Heart left ventricle (tissue), 16 donors: ENCODE measurements at regions not wholly inside any gene's neighbourhood (a gene's known extent, or its start where the extent isn't known, plus 50 kb on each side); places are given as distances from the start of the nearest gene placed in this dataset.

Experiments used
- ATAC-seq, 4 donors: fragments of 200-7000 bp; cut with Tn5 transposase; one replicate each; pipeline ENCODE4 v1.9.1; 2020 to 2022; ENCODE audit warnings: moderate library complexity in 4 of 4, mild to moderate bottlenecking in 3 of 4, moderate number of reproducible peaks in 1 of 4
- DNase-seq, 5 donors: peaks; one replicate each; pipeline ENCODE4 v3.0.0-alpha.2; 2020
- H3K27ac ChIP-seq, 12 donors: fragments of 200-600 bp; sonication (generic) in 4 of 12; one replicate each; pipeline versions ENCODE4 v1.5.0 to v1.8.0; 2016 to 2022; ENCODE audit warnings: mild to moderate bottlenecking in 2 of 12
- H3K27me3 ChIP-seq, 9 donors: fragments of 200-600 bp; sonication (generic) in 2 of 9; one replicate each; pipeline versions ENCODE4 v1.5.1 to v1.8.0; 2016 to 2022; ENCODE audit warnings: mild to moderate bottlenecking in 3 of 9
- H3K36me3 ChIP-seq, 9 donors: fragments of 200-600 bp; sonication (generic) in 2 of 9; one replicate each; pipeline versions ENCODE4 v1.5.0 to v1.8.0; 2018 to 2022; ENCODE audit warnings: mild to moderate bottlenecking in 2 of 9
- H3K4me1 ChIP-seq, 12 donors: fragments of 200-600 bp; sonication (generic) in 4 of 12; one replicate each; pipeline versions ENCODE4 v1.5.0 to v1.8.0; 2016 to 2022; ENCODE audit warnings: mild to moderate bottlenecking in 3 of 12
- H3K4me3 ChIP-seq, 12 donors: fragments of 200-600 bp; sonication (generic) in 4 of 12; one replicate each; pipeline versions ENCODE4 v1.5.0 to v1.8.0; 2017 to 2022; ENCODE audit warnings: mild to moderate bottlenecking in 9 of 12, moderate library complexity in 4 of 12
- H3K9me3 ChIP-seq, 12 donors: fragments of 200-600 bp; sonication (generic) in 4 of 12; one replicate each; pipeline versions ENCODE4 v1.5.0 to v1.8.0; 2016 to 2022; ENCODE audit warnings: mild to moderate bottlenecking in 1 of 12
- CTCF ChIP-seq, 12 donors: fragments of 200-600 bp; sonication (generic) in 4 of 12; IDR thresholded peaks; one replicate each; pipeline versions ENCODE4 v1.5.0 to v1.8.0; 2018 to 2022; ENCODE audit warnings: antibody characterized with exemption in 12 of 12, mild to moderate bottlenecking in 5 of 12
- POLR2A ChIP-seq, 2 donors: fragments of 450-650 bp; IDR thresholded peaks; one replicate each; pipeline ENCODE4 v1.6.1; 2017; ENCODE audit warnings: antibody characterized with exemption in 2 of 2, mild to moderate bottlenecking in 2 of 2, moderate library complexity in 2 of 2
- WGBS, 4 donors: extraction: QIAGEN DNeasy Blood & Tissue Kit in 2 of 4; methylation state at CpG; one replicate each; pipeline versions ENCODE4 v1.1.5 to v1.1.7; 2013 to 2018; 5-methylcytosine and 5-hydroxymethylcytosine counted together
- intact Hi-C, 10 donors: fragments of 100-400 bp; cut with DNase I; formaldehyde crosslinking; loops; one replicate each; pipeline versions ENCODE4 v1.11.1 to v1.14.2; 2022
- donor health status: ischemic (EF 13 %, LVEDD 7.1; RV severe dilation, severe dysfunction).
- donor health status: healthy with polysubstance abuse.
- donor health status: DM: no; HTN: yes; CAD: no.
- donor health status: DM: no; HTN: no; CAD: no.
- donor health status: ischemic (EF 25% LVEDD 6.9; RV normal size, moderate dysfunction).
- donor health status: ischemic (EF 25% LVEDD 5.7; RV mildly dilated, moderate dysfunction).
- donor health status: healthy.
- donor health status: DM: yes; HTN: yes; CAD: no.
- donor health status: ischemic (EF 35%, LVEDD 5.7; RV mildly dilated, moderate dysfunction).
- donor health status: nonischemic (EF 11% LVEDD 7.7; RV severe dilation, severe dysfunction).
- donor health status: DM: yes; HTN: yes; CAD: no.
- donor health status: PGD.
- donor health status: ischemic (EF 29% LVEDD 5.4; RV normal size, mild dysfunction).
- donor health status: nonischemic (EF 23%, LVEDD 6.1; RV moderate dilation, normal function).

- DNase-seq, result no peak
- H3K36me3 ChIP-seq, result no peaks in the 10 kb centered on the region
- peak overlapping the region in 1 of 12 donors; percentile 1 for H3K27ac ChIP-seq
- H3K4me1 ChIP-seq, result peaks cover 0 to 33% (median 8%) of the 10 kb centered on the region in 12 donors
- no peak overlapping the region for H3K4me3 ChIP-seq
- H3K27me3 ChIP-seq, result no peaks in the 10 kb centered on the region
- no peaks in the 10 kb centered on the region for H3K9me3 ChIP-seq
- no peak for TF ChIP-seq POLR2A (IDR thresholded peaks at IDR 0.05)
- TF ChIP-seq CTCF (IDR thresholded peaks at IDR 0.05), result no peak
- WGBS, 4 donors, result 65 to 80% (median 76%) methylated on average over 3 of the region's 3 CpGs
- intact Hi-C loops, result loop anchor here in 1 of 10 donors (10.0 kb wide), 1 partner anchor 76 kb away; no protein-coding TSS in a partner anchor
- no peak for ATAC-seq
These were observed 294.6 kb upstream of the SLC14A2 start for GRCh38 chr18:45320724-45321123.

- H3K9me3 ChIP-seq, result no peaks in the 10 kb centered on the region
- WGBS, 4 donors, result 55 to 68% (median 57%) methylated on average over 8 of the region's 8 CpGs
- peaks cover 0 to 33% (median 8%) of the 10 kb centered on the region in 12 donors for H3K4me1 ChIP-seq
- no peaks in the 10 kb centered on the region for H3K36me3 ChIP-seq
- H3K27ac ChIP-seq, result peak overlapping the region in 5 of 12 donors; percentile 1 to 50 (median 41)
- no peak overlapping the region for H3K4me3 ChIP-seq
- DNase-seq (peak in 4 of 5 donors; percentile 26 to 63 (median 45)), ATAC-seq (peak; percentile 90 to 94 (median 92))
- intact Hi-C loops, result loop anchor here in 1 of 10 donors (10.0 kb wide), 1 partner anchor 77 kb away; no protein-coding TSS in a partner anchor
- no peak for TF ChIP-seq CTCF (IDR thresholded peaks at IDR 0.05)
- no peak for TF ChIP-seq POLR2A (IDR thresholded peaks at IDR 0.05)
- no peaks in the 10 kb centered on the region for H3K27me3 ChIP-seq
These were observed 293.8 kb upstream of the SLC14A2 start for GRCh38 chr18:45321520-45321919.

GRCh38 chr18:45322343-45322742 is 292.9 kb upstream of the SLC14A2 start:
- Histone ChIP-seq H3K27ac (no peak overlapping the region), H3K4me1 (peaks cover 0 to 33% (median 8%) of the 10 kb centered on the region in 12 donors), H3K4me3 (no peak overlapping the region), H3K27me3 (no peaks in the 10 kb centered on the region), H3K9me3 (no peaks in the 10 kb centered on the region), H3K36me3 (no peaks in the 10 kb centered on the region)
- ATAC-seq (no peak), DNase-seq (no peak)
- WGBS, 4 donors, result 86 to 92% (median 88%) methylated on average over 4 of the region's 4 CpGs
- TF ChIP-seq CTCF (IDR thresholded peaks at IDR 0.05), result no peak
- no peak for TF ChIP-seq POLR2A (IDR thresholded peaks at IDR 0.05)
- intact Hi-C loops, result loop anchor here in 1 of 10 donors (10.0 kb wide), 1 partner anchor 78 kb away; no protein-coding TSS in a partner anchor

- no peak overlapping the region for H3K4me3 ChIP-seq
- peaks cover 0 to 33% (median 8%) of the 10 kb centered on the region in 12 donors for H3K4me1 ChIP-seq
- TF ChIP-seq CTCF (IDR thresholded peaks at IDR 0.05), result no peak
- TF ChIP-seq POLR2A (IDR thresholded peaks at IDR 0.05), result no peak
- H3K27me3 ChIP-seq, result no peaks in the 10 kb centered on the region
- H3K36me3 ChIP-seq, result no peaks in the 10 kb centered on the region
- no peak for DNase-seq
- WGBS, 4 donors, result 67 to 81% (median 77%) methylated on average over 3 of the region's 3 CpGs
- no peak for ATAC-seq
- H3K9me3 ChIP-seq, result no peaks in the 10 kb centered on the region
- H3K27ac ChIP-seq, result no peak overlapping the region
- intact Hi-C loops, result loop anchor here in 1 of 10 donors (10.0 kb wide), 1 partner anchor 79 kb away; no protein-coding TSS in a partner anchor
These were observed 291.2 kb upstream of the SLC14A2 start for GRCh38 chr18:45324101-45324494.
